Smooth muscle cell (in vitro differentiated cells): ENCODE measurements at regions not wholly inside any gene's neighbourhood (a gene's known extent, or its start where the extent isn't known, plus 50 kb on each side); places are given as distances from the start of the nearest gene placed in this dataset.

Experiments
- DNase-seq: peaks from one replicate; lab custom pipeline; 2025; ENCODE audit not compliant: unreplicated experiment; lab: John Stamatoyannopoulos, UW
- H2AFZ ChIP-seq: fragments of 200-600 bp; sonication (generic); 2 replicates; pipeline ENCODE4 v1.6.0; 2016; ENCODE audit warnings: antibody characterized with exemption, low read depth, mild to moderate bottlenecking
- H3F3A ChIP-seq: fragments of 200-600 bp; sonication (generic); 2 replicates; pipeline ENCODE4 v1.6.0; 2017; ENCODE audit warnings: antibody characterized with exemption, low read depth
- H3K27ac ChIP-seq: fragments of 200-600 bp; sonication (generic); 2 replicates; pipeline ENCODE4 v1.5.1; 2016; ENCODE audit warnings: low read depth, mild to moderate bottlenecking
- H3K27me3 ChIP-seq: fragments of 200-600 bp; sonication (generic); 2 replicates; pipeline ENCODE4 v1.6.1; 2016; ENCODE audit warnings: low read depth, mild to moderate bottlenecking
- H3K36me3 ChIP-seq: fragments of 200-600 bp; sonication (generic); 2 replicates; pipeline ENCODE4 v1.5.1; 2016; ENCODE audit warnings: low read depth
- H3K4me1 ChIP-seq: fragments of 200-600 bp; sonication (generic); 2 replicates; pipeline ENCODE4 v1.5.1; 2016; ENCODE audit warnings: low read depth
- H3K4me2 ChIP-seq: fragments of 200-600 bp; sonication (generic); 2 replicates; pipeline ENCODE4 v1.6.0; 2016; ENCODE audit warnings: mild to moderate bottlenecking
- H3K4me3 ChIP-seq: fragments of 200-600 bp; sonication (generic); 2 replicates; pipeline ENCODE4 v1.5.1; 2016; ENCODE audit warnings: mild to moderate bottlenecking
- H3K79me2 ChIP-seq: fragments of 200-600 bp; sonication (generic); 2 replicates; pipeline ENCODE4 v1.6.0; 2016; ENCODE audit warnings: low read depth, mild to moderate bottlenecking
- H3K9ac ChIP-seq: fragments of 200-600 bp; sonication (generic); 2 replicates; pipeline ENCODE4 v1.6.0; 2016; ENCODE audit warnings: low read depth
- H3K9me3 ChIP-seq: fragments of 200-600 bp; sonication (generic); replicated peaks from 2 replicates; pipeline ENCODE4 v1.5.1; 2016; ENCODE audit warnings: low read depth
- H4K20me1 ChIP-seq: fragments of 200-600 bp; sonication (generic); 2 replicates; pipeline ENCODE4 v1.6.0; 2016; ENCODE audit warnings: low read depth
- WGBS: methylation state at CpG from one replicate; pipeline ENCODE4 v1.1.7; 2016; ENCODE audit warnings: low lambda C conversion rate; 5-methylcytosine and 5-hydroxymethylcytosine counted together
- TF ChIP-seq, protein P1 (sequence below): fragments of 200-600 bp; sonication (generic); IDR thresholded peaks from 2 replicates; pipeline ENCODE4 v1.5.1; 2017; ENCODE audit warnings: borderline replicate concordance, mild to moderate bottlenecking, antibody characterized with exemption; ENCODE audit not compliant: insufficient read depth, poor library complexity, severe bottlenecking

DNA sequence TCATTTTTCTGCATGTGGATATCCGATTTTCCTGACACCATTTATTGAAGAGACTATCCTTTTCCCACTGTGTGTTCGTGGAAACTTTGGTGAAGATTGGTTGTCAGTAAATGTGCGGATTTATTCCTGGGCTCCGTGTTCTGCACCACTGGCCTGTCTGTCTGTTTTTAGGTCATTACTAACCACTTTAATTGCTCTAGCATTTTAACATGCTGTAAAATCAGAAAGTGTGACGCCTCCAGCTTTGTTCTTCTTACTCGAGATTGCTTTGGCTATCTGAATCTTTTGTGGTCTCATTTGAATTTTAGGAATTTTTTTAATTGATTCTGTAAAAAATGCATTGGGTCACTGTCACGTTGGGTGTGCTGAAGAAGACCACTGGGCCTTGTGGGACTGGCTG lies 1458.7 kb downstream of the AACS start:
- Histone ChIP-seq H3K4me1 (no peaks in the 10 kb centered on the region), H3K79me2 (no peaks in the 10 kb centered on the region), H2AFZ (no peak overlapping the region), H3F3A (no peaks in the 10 kb centered on the region), H3K27me3 (no peaks in the 10 kb centered on the region), H3K9me3 (no peaks in the 10 kb centered on the region), H4K20me1 (no peaks in the 10 kb centered on the region), H3K36me3 (no peaks in the 10 kb centered on the region), H3K4me2 (no peak overlapping the region), H3K27ac (no peak overlapping the region), H3K9ac (no peak overlapping the region), H3K4me3 (no peak overlapping the region)
- TF ChIP-seq, protein P1, sequence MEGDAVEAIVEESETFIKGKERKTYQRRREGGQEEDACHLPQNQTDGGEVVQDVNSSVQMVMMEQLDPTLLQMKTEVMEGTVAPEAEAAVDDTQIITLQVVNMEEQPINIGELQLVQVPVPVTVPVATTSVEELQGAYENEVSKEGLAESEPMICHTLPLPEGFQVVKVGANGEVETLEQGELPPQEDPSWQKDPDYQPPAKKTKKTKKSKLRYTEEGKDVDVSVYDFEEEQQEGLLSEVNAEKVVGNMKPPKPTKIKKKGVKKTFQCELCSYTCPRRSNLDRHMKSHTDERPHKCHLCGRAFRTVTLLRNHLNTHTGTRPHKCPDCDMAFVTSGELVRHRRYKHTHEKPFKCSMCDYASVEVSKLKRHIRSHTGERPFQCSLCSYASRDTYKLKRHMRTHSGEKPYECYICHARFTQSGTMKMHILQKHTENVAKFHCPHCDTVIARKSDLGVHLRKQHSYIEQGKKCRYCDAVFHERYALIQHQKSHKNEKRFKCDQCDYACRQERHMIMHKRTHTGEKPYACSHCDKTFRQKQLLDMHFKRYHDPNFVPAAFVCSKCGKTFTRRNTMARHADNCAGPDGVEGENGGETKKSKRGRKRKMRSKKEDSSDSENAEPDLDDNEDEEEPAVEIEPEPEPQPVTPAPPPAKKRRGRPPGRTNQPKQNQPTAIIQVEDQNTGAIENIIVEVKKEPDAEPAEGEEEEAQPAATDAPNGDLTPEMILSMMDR: no peak
- DNase-seq: no peak
- 73% methylated on average over 7 of the region's 7 CpGs for WGBS

GRCh38 chr12:126534495-126534894 lies 1469.3 kb downstream of the AACS start:
- Histone ChIP-seq H3K4me3 (no peak overlapping the region), H3K36me3 (no peaks in the 10 kb centered on the region), H3K4me2 (no peak overlapping the region), H3K4me1 (no peaks in the 10 kb centered on the region), H3K9ac (no peak overlapping the region), H3K27me3 (no peaks in the 10 kb centered on the region), H3F3A (no peaks in the 10 kb centered on the region), H2AFZ (no peak overlapping the region), H3K79me2 (no peaks in the 10 kb centered on the region), H3K27ac (no peak overlapping the region), H4K20me1 (no peaks in the 10 kb centered on the region), H3K9me3 (no peaks in the 10 kb centered on the region)
- no peak for DNase-seq
- WGBS: 90% methylated on average over 2 of the region's 2 CpGs
- TF ChIP-seq, protein P1: no peak

GRCh38 chr12:126534942-126535341 lies 1469.7 kb downstream of the AACS start:
- Histone ChIP-seq H3K79me2 (no peaks in the 10 kb centered on the region), H2AFZ (no peak overlapping the region), H3K36me3 (no peaks in the 10 kb centered on the region), H3K4me3 (no peak overlapping the region), H3K4me1 (no peaks in the 10 kb centered on the region), H3F3A (no peaks in the 10 kb centered on the region), H3K9ac (no peak overlapping the region), H4K20me1 (no peaks in the 10 kb centered on the region), H3K27ac (no peak overlapping the region), H3K9me3 (no peaks in the 10 kb centered on the region), H3K4me2 (no peak overlapping the region), H3K27me3 (no peaks in the 10 kb centered on the region)
- DNase-seq: no peak
- TF ChIP-seq, protein P1: no peak
- 83% methylated on average over 1 of the region's 1 CpG for WGBS

- WGBS: 81% methylated on average over 4 of the region's 4 CpGs
- TF ChIP-seq, protein P1: no peak
- H3K9me3 ChIP-seq: no peaks in the 10 kb centered on the region
- H3F3A ChIP-seq: no peaks in the 10 kb centered on the region
- H3K4me3 ChIP-seq: no peak overlapping the region
- no peak for DNase-seq
- no peak overlapping the region for H3K4me2 ChIP-seq
- H3K4me1 ChIP-seq: no peaks in the 10 kb centered on the region
- H4K20me1 ChIP-seq: no peaks in the 10 kb centered on the region
- no peaks in the 10 kb centered on the region for H3K79me2 ChIP-seq
- no peaks in the 10 kb centered on the region for H3K36me3 ChIP-seq
- H3K27ac ChIP-seq: no peak overlapping the region
- H2AFZ ChIP-seq: no peak overlapping the region
- H3K9ac ChIP-seq: no peak overlapping the region
- no peaks in the 10 kb centered on the region for H3K27me3 ChIP-seq
Observed at GRCh38 chr12:126535971-126536370, 1470.7 kb downstream of the AACS start.
